Activated CD4-positive, alpha-beta T cell treated with anti-CD3 and anti-CD28 coated beads, Interleukin-2, amount 10 ng/mL, durations not matched to agents 24 days and 14 days (primary cell): ENCODE measurements at regions not wholly inside any gene's neighbourhood (a gene's known extent, or its start where the extent isn't known, plus 50 kb on each side); places are given as distances from the start of the nearest gene placed in this dataset.

ENCODE experiments used
- DNase-seq: peaks from one replicate; pipeline ENCODE4 v3.0.0; 2022
- H3K27ac Mint-ChIP-seq: one replicate; pipeline ENCODE4 v1.8.0; 2022; ENCODE audit warnings: mild to moderate bottlenecking, mixed read lengths
- H3K27me3 Mint-ChIP-seq: one replicate; pipeline ENCODE4 v1.8.0; 2022; ENCODE audit warnings: mixed read lengths
- H3K36me3 Mint-ChIP-seq: one replicate; pipeline ENCODE4 v1.8.0; 2022; ENCODE audit warnings: low read depth, mild to moderate bottlenecking, mixed read lengths
- H3K4me1 Mint-ChIP-seq: one replicate; pipeline ENCODE4 v1.8.0; 2021; ENCODE audit warnings: mixed read lengths
- H3K4me3 Mint-ChIP-seq: one replicate; pipeline ENCODE4 v1.8.0; 2022; ENCODE audit warnings: mild to moderate bottlenecking, moderate library complexity, mixed read lengths
- H3K9me3 Mint-ChIP-seq: one replicate; pipeline ENCODE4 v1.8.0; 2021; ENCODE audit warnings: mixed read lengths
- intact Hi-C: fragments of 100-400 bp; cut with micrococcal nuclease; formaldehyde crosslinking; loops from one replicate; pipeline ENCODE4 v1.15.1; 2023

- Mint-ChIP-seq H3K4me1 (no peaks in the 10 kb centered on the region), H3K27me3 (no peaks in the 10 kb centered on the region), H3K9me3 (peaks cover 3% of the 10 kb centered on the region), H3K4me3 (no peak overlapping the region), H3K27ac (no peak overlapping the region), H3K36me3 (no peaks in the 10 kb centered on the region)
- intact Hi-C loops, result no loop called here
- no peak for DNase-seq
Observed at GRCh38 chr13:72293206-72293605, 426.2 kb upstream of the DACH1 start.

GRCh38 chr13:72290962-72291681 is 424.1 kb upstream of the DACH1 start:
- no peaks in the 10 kb centered on the region for H3K36me3 Mint-ChIP-seq
- H3K4me3 Mint-ChIP-seq, result no peak overlapping the region
- DNase-seq, result no peak
- no peaks in the 10 kb centered on the region for H3K27me3 Mint-ChIP-seq
- no peaks in the 10 kb centered on the region for H3K4me1 Mint-ChIP-seq
- H3K9me3 Mint-ChIP-seq, result peaks cover 3% of the 10 kb centered on the region
- no peak overlapping the region for H3K27ac Mint-ChIP-seq
- intact Hi-C loops, result no loop called here

DNA sequence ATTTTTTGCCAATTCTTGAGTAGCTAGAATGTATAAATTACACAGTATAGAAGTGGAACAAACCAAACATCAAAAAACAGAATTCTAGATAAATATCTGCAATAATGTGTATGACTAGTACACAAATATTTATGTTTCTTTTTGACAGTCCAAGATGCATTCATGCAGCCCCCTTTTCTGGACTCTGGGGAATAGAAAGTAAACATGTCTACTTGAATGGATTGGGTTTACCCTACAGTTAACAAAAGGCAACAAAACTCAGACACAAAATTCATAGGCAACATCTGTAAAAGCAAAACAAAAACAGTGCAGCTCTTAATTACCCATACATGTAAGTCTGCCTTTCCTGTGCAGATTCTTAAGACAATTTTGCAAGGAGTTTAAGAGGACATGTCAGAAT is 419.4 kb upstream of the DACH1 start:
- DNase-seq, result no peak
- Mint-ChIP-seq H3K27me3 (no peaks in the 10 kb centered on the region), H3K4me1 (no peaks in the 10 kb centered on the region), H3K4me3 (no peak overlapping the region), H3K27ac (no peak overlapping the region), H3K36me3 (no peaks in the 10 kb centered on the region), H3K9me3 (no peaks in the 10 kb centered on the region)
- intact Hi-C loops, result no loop called here

GRCh38 chr13:72284791-72285190 is 417.8 kb upstream of the DACH1 start:
- no peak overlapping the region for H3K27ac Mint-ChIP-seq
- H3K4me1 Mint-ChIP-seq, result no peaks in the 10 kb centered on the region
- no peak for DNase-seq
- H3K27me3 Mint-ChIP-seq, result no peaks in the 10 kb centered on the region
- H3K36me3 Mint-ChIP-seq, result no peaks in the 10 kb centered on the region
- no peaks in the 10 kb centered on the region for H3K9me3 Mint-ChIP-seq
- H3K4me3 Mint-ChIP-seq, result no peak overlapping the region
- intact Hi-C loops, result no loop called here

- no peak overlapping the region for H3K4me3 Mint-ChIP-seq
- no peak for DNase-seq
- intact Hi-C loops, result no loop called here
- H3K27ac Mint-ChIP-seq, result no peak overlapping the region
- no peaks in the 10 kb centered on the region for H3K9me3 Mint-ChIP-seq
- H3K36me3 Mint-ChIP-seq, result no peaks in the 10 kb centered on the region
- H3K4me1 Mint-ChIP-seq, result no peaks in the 10 kb centered on the region
- H3K27me3 Mint-ChIP-seq, result no peaks in the 10 kb centered on the region
Observed at GRCh38 chr13:72261732-72262131, 394.7 kb upstream of the DACH1 start.

DNA sequence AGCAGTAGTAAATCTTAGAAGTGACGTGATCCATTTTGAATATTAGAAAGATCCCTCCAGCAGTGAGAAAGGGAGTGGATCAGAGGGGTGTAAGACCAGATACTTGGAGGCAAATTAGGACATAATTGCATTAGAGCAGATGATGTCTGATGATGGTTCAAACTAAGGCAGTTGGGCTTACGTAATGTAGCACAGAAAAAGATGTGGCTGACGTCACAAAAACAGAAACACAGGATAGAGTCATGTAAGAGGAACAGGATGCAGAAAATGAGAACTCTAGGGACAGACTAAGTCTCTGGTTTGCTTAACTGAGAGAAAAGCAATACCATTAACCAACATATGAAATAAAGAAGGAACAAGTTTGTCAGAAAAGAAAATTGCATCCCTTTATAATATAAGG is 392.5 kb upstream of the DACH1 start:
- H3K4me3 Mint-ChIP-seq, result no peak overlapping the region
- intact Hi-C loops, result no loop called here
- no peaks in the 10 kb centered on the region for H3K36me3 Mint-ChIP-seq
- no peaks in the 10 kb centered on the region for H3K27me3 Mint-ChIP-seq
- no peaks in the 10 kb centered on the region for H3K9me3 Mint-ChIP-seq
- DNase-seq, result no peak
- H3K27ac Mint-ChIP-seq, result no peak overlapping the region
- H3K4me1 Mint-ChIP-seq, result no peaks in the 10 kb centered on the region

GRCh38 chr13:72258340-72258981 is 391.5 kb upstream of the DACH1 start:
- DNase-seq, result no peak
- Mint-ChIP-seq H3K9me3 (no peaks in the 10 kb centered on the region), H3K4me3 (no peak overlapping the region), H3K27me3 (no peaks in the 10 kb centered on the region), H3K27ac (no peak overlapping the region), H3K36me3 (no peaks in the 10 kb centered on the region), H3K4me1 (no peaks in the 10 kb centered on the region)
- intact Hi-C loops, result no loop called here

- no peak for DNase-seq
- Mint-ChIP-seq H3K4me1 (no peaks in the 10 kb centered on the region), H3K27ac (no peak overlapping the region), H3K9me3 (peaks cover 3% of the 10 kb centered on the region), H3K4me3 (no peak overlapping the region), H3K27me3 (no peaks in the 10 kb centered on the region), H3K36me3 (no peaks in the 10 kb centered on the region)
- intact Hi-C loops, result no loop called here
Observed at GRCh38 chr13:72255908-72256307, 388.9 kb upstream of the DACH1 start.

DNA sequence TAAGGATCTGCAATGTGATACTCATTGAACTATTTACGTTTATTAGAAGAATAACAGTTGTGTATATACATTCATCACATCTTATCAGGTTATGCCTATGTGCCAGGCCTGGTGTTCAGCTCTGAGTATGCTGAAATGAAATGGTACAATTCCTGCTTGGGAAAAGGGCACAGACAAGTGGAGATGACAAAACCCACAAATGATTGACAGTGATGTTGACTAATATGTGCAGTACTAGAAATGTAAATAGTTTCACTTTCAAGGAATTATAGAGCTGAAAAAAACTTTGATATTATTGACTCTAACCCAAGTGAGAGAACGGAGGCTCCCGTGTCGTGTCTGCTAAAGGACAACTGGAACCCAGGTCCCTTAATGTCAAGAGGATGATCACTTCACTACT is 386.8 kb upstream of the DACH1 start:
- Mint-ChIP-seq H3K36me3 (no peaks in the 10 kb centered on the region), H3K4me3 (no peak overlapping the region)

DNA sequence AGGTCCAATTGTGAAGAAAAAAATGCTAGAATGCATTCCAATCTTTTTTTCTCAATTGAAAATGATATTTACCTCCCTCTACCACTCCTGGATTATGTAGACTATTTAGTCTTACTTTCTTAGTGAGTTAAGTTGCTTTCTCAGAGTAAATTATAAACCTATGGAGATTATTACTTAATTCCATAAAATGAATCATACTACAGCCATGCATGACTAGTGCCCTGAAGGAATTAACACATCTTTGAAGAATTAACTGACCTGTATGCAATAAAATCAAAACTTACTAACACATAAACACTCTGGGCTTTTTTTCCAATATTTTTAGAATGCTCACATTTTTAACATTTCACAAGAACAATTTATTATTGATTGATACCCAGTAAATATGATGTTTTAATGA is 379.4 kb upstream of the DACH1 start:
- Mint-ChIP-seq H3K4me1 (no peaks in the 10 kb centered on the region), H3K36me3 (no peaks in the 10 kb centered on the region), H3K9me3 (no peaks in the 10 kb centered on the region), H3K27me3 (no peaks in the 10 kb centered on the region), H3K4me3 (no peak overlapping the region), H3K27ac (no peak overlapping the region)
- intact Hi-C loops, result no loop called here
- no peak for DNase-seq

More for the DNA sequence above, 386.8 kb upstream of the DACH1 start:
- H3K9me3 Mint-ChIP-seq, result peaks cover 3% of the 10 kb centered on the region
- DNase-seq, result no peak
- intact Hi-C loops, result no loop called here
- no peaks in the 10 kb centered on the region for H3K4me1 Mint-ChIP-seq
- no peaks in the 10 kb centered on the region for H3K27me3 Mint-ChIP-seq
- H3K27ac Mint-ChIP-seq, result no peak overlapping the region

- intact Hi-C loops, result no loop called here
- no peak overlapping the region for H3K27ac Mint-ChIP-seq
- H3K9me3 Mint-ChIP-seq, result no peaks in the 10 kb centered on the region
- no peaks in the 10 kb centered on the region for H3K27me3 Mint-ChIP-seq
- H3K4me1 Mint-ChIP-seq, result no peaks in the 10 kb centered on the region
- H3K4me3 Mint-ChIP-seq, result no peak overlapping the region
- no peak for DNase-seq
- H3K36me3 Mint-ChIP-seq, result no peaks in the 10 kb centered on the region
Observed at GRCh38 chr13:72244788-72245187, 377.8 kb upstream of the DACH1 start.

DNA sequence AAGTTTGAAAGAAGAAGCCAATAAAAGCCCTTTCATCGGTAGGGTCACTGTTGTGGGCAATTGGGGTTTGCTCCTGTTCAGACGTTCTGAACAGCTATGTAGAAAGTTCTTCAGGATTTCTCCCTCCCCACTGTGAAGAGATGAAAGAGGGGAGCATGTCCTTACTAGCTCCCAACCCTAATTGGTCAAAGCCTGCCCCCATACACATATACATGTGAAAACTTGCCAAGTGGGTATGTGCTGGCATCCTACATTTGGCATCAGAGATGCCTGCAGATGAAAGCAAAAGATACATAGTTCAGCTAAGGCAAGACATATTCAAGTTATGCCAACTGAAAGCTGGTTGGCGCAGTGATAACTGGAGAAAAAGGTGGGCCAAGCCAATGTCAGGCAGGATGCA is 363.1 kb upstream of the DACH1 start:
- H3K27ac Mint-ChIP-seq, result no peak overlapping the region
- no peaks in the 10 kb centered on the region for H3K9me3 Mint-ChIP-seq
- no peaks in the 10 kb centered on the region for H3K27me3 Mint-ChIP-seq
- no peaks in the 10 kb centered on the region for H3K36me3 Mint-ChIP-seq
- intact Hi-C loops, result no loop called here
- DNase-seq, result no peak
- H3K4me1 Mint-ChIP-seq, result no peaks in the 10 kb centered on the region
- no peak overlapping the region for H3K4me3 Mint-ChIP-seq

DNA sequence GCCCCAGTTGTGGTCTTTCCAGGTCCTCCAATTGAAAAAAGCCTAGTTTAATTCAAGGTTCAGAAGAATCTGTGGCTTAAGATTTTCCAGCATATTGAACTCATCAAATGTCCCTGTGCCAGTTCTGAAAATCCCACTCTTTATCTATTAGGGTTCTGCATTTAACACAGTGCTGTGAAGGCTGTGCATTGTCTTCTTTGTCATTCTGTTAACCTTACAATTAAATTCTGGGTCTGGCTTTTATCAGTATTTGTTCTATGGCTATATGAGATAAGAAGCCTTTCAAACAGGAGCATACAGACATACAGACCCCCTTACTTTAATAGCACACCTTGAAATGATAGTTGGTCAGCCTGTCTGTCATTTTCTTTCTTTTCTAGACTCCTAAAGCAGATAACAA is 362.1 kb upstream of the DACH1 start:
- Mint-ChIP-seq H3K9me3 (no peaks in the 10 kb centered on the region), H3K27ac (no peak overlapping the region), H3K27me3 (no peaks in the 10 kb centered on the region), H3K4me1 (no peaks in the 10 kb centered on the region), H3K36me3 (no peaks in the 10 kb centered on the region), H3K4me3 (no peak overlapping the region)
- no peak for DNase-seq
- intact Hi-C loops, result no loop called here

- H3K36me3 Mint-ChIP-seq, result no peaks in the 10 kb centered on the region
- no peak for DNase-seq
- H3K4me1 Mint-ChIP-seq, result no peaks in the 10 kb centered on the region
- H3K4me3 Mint-ChIP-seq, result no peak overlapping the region
- H3K27me3 Mint-ChIP-seq, result no peaks in the 10 kb centered on the region
- intact Hi-C loops, result no loop called here
- no peak overlapping the region for H3K27ac Mint-ChIP-seq
- H3K9me3 Mint-ChIP-seq, result no peaks in the 10 kb centered on the region
Observed at GRCh38 chr13:72221276-72221962, 354.4 kb upstream of the DACH1 start.
